ENCODE measurements at regions not wholly inside any gene's neighbourhood (a gene's known extent, or its start where the extent isn't known, plus 50 kb on each side); places are given as distances from the start of the nearest gene placed in this dataset.

GRCh38 chr20:5474646-5475550 is 135.9 kb downstream of the GPCPD1 start:
- TF ChIP-seq YY1 (IDR thresholded peaks at IDR 0.05; ENCODE audit: low read depth) (no peak), REST (IDR thresholded peaks at IDR 0.05; ENCODE audit: low read depth) (no peak), EGR1 (IDR thresholded peaks at IDR 0.05) (no peak), TAF1 (IDR thresholded peaks at IDR 0.05; ENCODE audit: low read depth) (no peak), CEBPB (IDR thresholded peaks at IDR 0.05) (no peak), MAX (IDR thresholded peaks at IDR 0.05) (no peak), RAD21 (IDR thresholded peaks at IDR 0.05; ENCODE audit: low read depth) (no peak), NFIC (IDR thresholded peaks at IDR 0.05) (no peak), EP300 (IDR thresholded peaks at IDR 0.05; ENCODE audit: borderline replicate concordance) (no peak), TCF12 (IDR thresholded peaks at IDR 0.05; ENCODE audit: low read depth) (no peak), ZBTB7A (IDR thresholded peaks at IDR 0.05; ENCODE audit: low read depth) (no peak), CREB1 (IDR thresholded peaks at IDR 0.05; ENCODE audit: low read depth) (no peak)
- TF ChIP-seq, protein P1, sequence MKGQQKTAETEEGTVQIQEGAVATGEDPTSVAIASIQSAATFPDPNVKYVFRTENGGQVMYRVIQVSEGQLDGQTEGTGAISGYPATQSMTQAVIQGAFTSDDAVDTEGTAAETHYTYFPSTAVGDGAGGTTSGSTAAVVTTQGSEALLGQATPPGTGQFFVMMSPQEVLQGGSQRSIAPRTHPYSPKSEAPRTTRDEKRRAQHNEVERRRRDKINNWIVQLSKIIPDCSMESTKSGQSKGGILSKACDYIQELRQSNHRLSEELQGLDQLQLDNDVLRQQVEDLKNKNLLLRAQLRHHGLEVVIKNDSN (IDR thresholded peaks at IDR 0.05), result no peak

Measured in Ishikawa (cell line).